Stimulated activated CD8-positive, alpha-beta memory T cell treated with anti-CD3 and anti-CD28 coated beads, Interleukin-4, amount 100 ng/mL, for 4 hours (primary cell): ENCODE measurements at regions not wholly inside any gene's neighbourhood (a gene's known extent, or its start where the extent isn't known, plus 50 kb on each side); places are given as distances from the start of the nearest gene placed in this dataset.

Experiments used
- DNase-seq, 2 donors: peaks; one replicate each; pipeline ENCODE4 v3.0.0-alpha.2; 2020; ENCODE audit warnings: low read depth in 2 of 2, low spot score in 1 of 2

DNA sequence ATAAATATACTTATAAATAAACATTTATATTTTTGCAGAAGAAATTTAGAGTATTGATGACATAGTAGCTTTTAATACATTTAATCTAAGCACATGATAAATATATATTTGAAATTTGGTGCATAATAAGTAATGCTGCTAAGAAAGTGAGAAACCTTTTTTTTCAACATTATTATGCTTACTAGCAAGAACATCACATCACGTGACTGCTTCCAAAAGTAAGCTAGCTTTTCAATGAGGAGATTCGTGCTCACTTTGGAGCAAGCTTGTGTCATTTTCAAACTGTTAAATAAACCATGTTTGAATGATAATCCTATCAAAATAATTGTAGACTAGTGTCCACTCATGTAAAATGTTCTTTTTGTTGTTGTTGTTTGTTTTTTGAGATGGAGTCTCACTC, 109.0 kb upstream of the SLC4A7 start:
- DNase-seq, result no peak

DNA sequence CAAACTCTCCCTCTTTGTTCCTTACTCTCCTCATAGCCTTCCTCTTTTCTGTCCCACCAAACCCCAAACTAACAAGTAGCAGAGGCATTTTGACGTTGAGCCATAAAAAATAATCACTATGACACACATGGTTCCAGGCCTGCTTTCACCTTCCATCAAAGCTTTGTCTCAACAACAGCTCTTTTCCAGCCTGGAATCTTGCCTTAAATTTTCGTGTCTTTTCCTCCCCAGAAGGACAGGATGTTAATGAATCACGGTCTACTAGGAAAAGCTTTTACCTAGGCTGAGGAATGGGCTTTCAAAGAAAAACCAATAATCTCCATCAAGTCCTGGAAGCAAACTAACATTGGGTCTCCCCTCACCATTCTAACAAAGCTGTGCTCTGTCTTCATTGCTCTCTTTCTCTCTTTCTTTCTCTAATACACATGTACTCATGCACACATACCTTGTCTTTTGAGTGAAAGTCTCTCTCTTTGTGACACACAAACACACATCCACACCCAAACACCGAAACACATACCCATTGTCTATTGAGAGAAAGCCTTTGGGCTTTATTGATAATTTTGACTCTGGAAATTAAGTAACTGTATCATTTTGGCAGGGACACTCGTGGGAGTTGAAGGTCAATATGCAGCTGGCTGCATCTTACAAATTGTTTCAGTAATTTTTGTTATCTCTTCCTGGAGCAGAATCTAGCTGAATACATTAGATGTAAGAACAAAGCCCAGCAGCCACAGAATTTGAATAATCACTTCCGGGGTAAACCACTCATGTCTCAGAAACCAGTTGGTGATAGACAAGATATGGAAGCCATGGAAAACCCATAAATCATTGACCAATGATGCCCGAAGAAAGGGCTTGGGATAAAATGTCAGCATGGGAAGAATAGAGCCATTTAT, 107.4 kb upstream of the SLC4A7 start:
- DNase-seq, result no peak

DNA sequence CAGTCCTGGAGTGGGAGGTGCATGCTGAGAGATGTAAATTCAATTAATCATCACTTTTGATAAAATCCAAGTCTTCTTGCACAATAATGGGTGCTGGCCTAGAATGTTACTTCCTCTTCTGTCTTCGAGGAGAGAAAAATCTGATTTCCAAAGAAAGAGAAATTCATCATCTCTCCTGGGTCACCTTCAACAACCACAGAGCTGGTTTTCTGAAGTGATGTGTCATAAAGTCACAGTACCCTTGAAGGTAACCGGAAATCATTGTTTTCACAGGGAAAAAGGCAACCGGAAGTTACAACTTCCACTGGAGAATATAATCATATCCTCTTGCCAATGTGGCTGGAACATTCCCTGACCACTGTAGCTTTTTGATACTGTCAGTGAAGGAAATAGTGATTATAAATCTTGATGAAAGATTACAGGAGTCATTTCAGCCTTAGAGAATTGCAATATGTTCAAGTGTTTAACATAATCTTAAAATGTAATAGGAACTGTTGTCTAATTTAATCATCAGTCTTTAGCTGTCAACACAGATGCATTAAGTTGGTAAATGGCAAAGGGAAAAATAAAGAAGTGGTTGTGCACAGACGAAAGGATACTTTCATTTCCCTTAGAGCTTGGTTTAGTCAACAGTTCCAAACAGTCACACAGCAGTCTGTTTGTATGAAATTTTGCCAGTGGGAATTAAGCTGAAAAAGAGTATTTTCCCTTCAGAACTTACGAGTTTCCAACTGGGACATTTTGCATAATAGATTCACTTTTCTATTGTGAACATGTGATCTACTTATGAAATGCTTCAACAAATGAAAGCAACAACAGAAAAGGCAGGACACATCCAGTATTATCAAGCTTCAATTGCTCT, 106.5 kb upstream of the SLC4A7 start:
- DNase-seq, result no peak

DNA sequence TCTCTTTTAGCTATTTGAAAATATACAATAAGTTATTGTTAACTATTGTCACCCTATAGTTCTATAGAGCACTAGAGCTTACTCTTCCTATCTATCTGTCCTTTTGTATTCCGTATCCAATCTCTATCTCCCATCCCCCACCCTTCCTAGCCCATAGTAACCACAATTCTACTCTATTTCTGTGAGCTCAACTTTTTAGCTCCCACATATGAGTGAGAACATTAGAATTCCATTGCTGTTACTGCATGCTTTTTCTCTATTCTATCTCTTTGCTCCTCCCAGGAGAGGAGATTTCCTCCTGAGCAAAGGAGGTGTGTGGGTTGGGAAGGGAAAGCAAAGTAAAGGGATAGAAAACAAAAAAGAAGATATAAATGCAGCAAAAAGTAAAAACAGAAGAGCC, 105.6 kb upstream of the SLC4A7 start:
- no peak for DNase-seq

DNA sequence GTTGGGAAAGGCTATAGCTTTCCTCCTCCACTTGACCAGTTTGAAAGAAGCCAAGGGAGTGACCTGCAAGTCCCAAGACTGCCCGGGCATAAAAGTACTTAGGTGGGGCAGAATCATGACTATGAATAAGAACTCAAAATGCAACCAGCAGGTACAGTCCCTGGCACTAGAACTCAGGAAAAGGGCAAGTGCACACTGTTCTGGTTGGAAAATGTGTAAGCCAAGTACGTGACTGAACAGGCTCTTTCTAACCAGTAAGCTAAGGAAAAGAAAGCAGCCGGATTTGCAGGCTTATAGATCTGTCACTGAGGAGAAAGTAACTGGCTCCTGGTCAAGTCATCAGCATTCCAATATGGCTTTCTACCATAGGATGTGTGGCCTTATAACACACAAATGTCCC, 101.2 kb upstream of the SLC4A7 start:
- no peak for DNase-seq

DNA sequence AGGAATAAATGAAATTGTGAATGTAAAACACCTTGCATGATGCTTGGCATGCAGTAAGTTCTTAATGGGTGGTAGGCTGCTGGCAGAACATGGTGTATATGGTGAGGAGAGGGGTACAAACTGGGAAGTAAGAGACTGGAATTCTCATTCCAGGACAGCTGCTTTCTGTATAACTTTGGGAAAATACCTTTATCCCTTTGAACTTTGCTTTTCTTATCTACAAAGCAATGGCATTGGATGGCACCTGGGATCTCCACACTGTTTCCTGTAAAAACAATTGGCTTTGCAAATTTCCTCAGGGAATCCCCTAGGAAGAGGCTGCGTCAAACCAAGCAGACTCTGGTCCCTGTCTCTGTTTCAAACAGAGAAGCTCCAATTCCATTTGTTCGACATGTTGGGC, 100.7 kb upstream of the SLC4A7 start:
- no peak for DNase-seq

DNA sequence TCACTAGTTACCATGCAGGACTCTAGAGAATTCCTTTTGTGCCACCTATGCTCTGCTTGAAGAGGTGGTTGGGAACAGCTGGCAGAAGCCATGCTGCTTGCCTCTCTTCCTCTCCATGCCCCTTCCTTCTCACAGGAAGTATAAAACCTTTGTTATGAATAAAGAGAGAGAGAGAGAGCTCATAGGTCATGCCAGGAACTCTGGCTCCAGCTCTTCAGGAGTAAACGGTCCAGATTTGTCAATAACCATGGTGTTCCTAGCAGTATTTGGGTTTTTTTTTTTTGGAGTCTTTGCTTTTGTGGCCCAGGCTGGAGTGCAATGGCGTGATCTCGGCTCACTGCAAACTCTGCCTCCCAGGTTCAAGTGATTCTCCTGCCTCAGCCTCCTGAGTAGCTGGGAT, 97.7 kb upstream of the SLC4A7 start:
- no peak for DNase-seq

DNA sequence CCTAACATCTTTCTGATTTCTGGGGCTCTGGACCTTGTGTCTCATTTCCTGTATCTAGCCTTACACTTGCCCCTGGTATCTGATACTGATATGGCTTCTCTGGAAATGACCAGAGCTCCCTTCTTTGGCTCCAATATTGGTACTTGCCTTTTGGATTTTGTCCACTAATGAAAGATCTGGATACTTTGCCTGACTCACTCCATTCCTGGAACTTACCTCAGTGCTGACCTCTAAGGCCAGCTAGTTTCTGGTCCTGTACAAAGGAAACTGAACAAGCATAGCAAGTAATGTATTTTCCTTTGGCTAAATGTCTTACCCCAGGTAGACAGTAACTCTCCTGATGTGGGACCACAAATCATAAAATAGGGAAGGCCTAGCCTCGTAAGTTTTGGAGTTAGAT, 93.8 kb upstream of the SLC4A7 start:
- DNase-seq, result no peak

DNA sequence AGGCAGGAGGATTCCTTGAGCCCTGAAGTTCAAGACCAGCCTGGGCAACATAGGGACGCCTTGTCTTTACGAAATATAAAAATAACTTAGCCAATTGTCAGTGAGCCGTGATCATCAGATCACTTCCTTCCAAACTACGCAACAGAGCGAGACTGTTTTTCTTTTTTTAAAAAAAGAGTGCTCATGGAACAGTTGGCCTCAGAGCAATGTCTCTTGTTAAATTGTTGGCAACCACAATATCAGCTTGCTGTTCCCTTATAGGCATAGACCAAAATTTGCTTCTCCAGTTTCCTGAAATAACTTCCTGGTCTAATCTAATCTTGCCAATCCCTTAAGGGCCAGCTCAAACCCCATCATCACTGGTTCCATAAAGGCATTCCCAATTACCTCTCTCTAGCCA, 93.3 kb upstream of the SLC4A7 start:
- DNase-seq, result no peak

DNA sequence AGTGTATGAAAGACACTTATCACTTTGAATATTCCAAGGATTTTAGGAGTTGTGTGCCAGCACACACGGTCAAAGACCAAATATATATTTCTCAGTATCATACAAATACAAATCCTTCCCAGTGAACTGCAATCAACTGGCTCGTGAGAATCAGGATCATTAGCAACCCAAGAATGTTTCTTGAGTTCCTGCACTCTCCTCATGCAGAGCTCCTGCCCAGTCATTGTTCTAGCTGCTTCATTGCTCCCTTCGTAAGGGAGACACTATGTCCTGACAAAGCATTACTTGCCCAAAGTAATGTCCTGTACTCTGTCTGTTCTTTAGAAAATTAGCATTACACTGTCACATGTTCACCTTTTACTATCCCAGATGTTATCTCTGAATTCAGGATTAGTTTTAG, 92.0 kb upstream of the SLC4A7 start:
- no peak for DNase-seq

DNA sequence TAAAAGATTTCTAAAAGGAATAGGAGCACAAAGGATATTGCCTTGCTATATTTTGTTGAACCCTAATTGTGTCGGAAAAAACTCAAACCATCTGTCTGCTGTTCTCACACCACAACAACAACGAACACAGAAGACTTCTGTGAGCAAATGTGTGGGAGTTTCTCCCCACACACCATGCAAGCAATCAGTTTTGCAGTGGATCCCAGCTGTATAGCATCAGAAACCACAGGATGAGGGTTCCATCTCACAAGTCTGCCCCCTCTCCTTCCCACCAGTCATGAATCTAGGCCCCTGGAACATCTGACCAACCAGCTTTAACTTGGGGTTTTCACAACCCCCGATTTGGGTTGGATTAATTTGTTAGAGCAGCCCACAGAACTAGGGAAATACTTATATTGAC, 91.3 kb upstream of the SLC4A7 start:
- DNase-seq, result no peak

DNA sequence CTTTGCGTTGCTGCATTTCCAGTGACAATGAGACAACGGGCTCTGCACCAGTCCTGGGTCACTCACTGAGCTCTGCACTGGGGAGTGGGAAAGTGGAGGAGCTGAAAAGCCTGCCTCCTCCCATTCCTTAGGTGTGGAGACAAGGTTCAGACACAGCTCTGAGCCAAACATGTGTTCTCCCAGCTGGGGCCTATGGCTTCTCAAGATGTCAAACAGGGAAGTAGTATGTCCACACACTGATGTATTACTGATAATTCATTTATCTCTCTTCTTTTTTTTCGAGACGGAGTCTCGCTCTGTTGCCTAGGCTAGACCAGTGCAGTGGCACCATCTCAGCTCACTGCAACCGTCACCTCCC, 90.2 kb upstream of the SLC4A7 start:
- DNase-seq, result no peak

DNA sequence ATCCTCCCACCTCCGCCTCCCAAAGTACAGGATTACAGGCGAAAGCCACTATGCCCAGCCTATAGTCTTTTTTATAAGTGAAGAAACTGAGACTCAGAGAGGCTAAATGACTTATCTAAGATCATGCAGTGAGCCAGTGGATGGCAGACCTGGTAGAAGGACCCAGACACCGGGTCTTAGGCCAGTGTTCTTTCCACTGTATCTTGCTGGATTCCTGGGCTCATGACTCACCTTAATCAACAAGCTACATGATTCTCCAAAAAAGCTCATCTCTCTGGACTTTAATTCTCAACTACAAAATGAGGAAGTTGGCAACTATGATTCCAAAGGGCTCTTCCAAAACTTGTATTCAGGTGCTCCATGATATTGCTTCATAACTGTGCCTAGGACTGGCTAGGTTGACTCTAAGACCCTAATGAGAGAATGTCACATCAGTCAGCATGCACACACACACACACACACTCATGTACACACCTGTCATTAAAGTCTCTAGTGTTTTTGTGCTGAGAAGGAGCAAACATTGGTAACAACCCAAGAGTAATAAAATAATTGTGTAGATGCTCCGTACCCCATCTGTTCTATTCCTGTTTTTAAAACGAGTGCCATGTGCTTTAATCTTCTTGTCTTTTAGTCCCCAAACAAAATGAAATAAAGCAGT, 89.7 kb upstream of the SLC4A7 start:
- no peak for DNase-seq

DNA sequence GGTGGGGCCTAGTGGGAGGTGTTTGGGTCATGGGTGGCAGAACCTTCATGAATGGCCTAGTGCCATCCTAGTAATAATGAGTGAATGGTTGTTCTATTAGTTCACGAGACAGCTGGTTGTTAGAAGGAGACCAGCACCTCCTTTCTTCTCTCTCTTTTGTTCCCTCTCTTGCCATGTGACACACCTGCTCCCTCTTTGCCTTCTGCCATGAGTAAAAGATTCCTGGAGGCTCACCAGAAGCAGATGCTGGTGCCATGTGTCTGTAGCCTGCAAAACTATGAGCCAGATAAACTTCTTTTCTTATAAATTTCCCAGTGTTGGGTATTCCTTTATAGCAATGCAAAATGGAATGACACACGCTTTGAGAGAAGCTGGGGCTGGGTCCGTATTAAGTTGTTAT, 89.0 kb upstream of the SLC4A7 start:
- no peak for DNase-seq

DNA sequence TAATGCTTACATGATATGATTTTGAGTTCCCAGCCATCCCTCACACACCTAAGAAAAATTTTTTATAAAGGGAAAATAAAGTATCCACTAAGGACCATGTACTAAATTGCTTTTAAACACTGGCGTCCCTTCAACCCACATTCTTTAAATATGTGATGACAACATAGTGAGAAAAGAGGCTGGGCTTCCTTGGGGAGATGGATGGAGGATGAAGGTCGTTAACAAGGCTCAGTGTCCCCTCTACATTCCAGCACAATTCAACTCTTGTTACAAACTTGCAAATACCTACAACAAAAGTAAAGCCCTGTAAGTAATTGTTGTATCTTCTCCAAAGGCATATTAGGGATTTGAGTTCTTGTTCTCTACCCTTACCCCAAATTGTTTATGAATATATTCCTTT, 87.2 kb upstream of the SLC4A7 start:
- no peak for DNase-seq

DNA sequence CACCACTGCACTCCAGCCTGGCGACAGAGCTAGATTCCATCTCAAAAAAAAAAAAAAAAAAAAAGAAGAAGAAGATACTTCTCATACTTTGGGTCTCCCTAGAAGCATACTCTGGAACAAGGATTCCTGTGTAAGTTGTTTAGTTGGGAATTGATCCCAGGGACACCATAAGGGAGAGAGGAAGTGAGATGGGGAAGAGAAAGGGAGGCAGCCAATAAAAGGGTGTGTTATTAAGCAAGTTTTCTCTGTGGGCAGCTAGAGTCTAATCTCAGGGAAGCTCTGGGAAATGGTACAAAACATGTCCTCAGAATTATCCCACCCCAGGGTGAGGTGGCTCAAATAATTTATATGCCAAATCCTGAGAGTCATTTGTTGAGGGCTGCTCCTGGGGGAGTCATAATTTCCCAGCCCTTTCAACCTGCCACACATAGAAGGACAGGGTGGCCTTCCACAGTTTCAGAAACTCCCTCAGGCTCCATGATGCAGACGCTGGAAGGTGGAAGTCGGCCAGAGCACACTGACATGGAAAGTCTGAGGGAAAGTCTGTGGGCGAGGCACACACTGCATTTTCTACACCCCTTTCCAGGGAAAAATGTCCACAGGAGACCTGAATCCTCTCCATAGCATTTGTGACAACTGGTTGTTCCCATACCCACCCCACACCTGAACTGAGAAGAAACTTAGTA, 86.4 kb upstream of the SLC4A7 start:
- no peak for DNase-seq

DNA sequence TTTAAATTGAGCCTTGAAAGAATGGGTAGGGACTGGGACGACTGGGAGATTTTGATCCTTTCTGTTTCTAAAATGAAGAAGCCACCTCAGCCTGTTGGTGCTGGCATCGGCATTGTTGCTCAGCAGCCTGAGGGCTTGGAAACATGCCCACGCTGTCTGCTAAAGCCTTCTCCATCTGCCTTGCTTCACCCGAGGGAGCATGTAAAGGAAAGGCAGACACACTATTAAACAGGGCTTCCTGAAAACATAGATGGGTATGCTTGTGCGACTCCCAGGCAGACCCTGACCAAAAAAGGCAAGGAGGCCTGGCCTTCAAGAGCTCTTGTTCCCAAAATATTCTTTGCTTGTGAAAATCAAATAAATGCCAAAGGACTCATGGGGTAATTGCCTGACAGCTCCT, 84.2 kb upstream of the SLC4A7 start:
- no peak for DNase-seq

DNA sequence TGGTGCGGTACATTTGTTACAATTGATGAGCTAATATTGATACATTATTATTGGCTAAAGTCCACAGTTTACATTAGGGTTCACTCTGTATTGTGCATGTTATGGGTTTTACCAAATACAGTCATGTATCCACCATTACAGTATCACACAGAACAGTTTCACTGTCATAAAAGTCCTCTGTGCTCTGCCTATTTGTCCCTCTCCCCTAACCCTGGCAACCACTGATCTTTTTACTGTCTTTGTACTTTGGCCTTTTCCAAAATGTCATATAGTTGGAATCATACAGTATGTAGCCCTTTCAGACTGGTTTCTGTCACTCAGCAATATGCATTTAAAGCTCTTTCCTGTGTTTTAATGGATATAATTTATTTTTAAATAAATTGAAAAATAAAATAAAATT, 83.1 kb upstream of the SLC4A7 start:
- DNase-seq, result no peak

DNA sequence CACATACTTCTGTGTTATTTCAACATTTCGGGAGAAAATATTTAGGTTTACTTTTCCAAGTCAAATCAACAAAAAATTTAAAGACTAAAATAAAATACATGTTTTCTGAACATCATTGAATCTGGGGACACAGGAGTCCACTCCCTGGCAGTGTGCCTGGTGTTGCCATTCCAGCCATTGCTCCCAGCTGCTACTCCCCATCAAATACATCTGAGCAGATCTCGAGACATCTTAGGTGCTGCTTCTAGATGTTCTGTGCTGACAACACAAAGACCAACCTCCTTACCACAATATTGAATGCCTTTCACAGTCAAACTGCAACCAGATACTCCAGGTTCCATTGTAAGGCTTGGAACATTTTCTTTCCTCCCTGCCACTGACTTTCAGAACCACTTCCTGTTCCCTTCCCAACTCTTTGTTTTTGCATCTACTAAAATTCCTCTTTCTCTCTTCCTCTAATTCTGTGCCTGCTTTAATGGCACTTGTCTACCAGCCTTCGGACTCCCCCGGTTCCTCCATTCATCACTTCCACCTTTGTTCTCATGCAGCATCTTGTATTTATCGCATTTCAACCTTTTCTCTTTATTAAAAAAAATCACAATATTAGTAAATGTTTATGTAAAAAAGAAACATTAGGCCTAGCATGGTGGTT, 81.1 kb upstream of the SLC4A7 start:
- DNase-seq, result no peak

DNA sequence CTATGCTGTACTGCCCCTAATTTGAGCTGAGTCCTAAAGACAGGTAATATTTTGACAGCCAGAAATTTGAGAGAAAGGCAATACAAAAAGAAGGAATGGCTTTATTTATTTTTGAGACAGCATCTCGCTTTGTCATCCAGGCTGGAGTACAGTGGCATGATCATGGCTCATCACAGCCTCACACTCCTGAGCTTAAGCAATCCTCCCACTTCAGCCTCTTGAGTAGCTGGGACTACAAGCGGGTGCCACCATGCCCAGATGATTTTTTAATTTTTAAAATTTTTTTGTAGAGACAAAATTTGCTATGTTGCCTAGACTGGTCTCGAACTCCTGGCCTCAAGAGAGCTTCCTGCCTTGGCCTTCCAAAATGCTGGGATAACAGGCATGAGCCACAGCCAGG, 77.4 kb upstream of the SLC4A7 start:
- no peak for DNase-seq

DNA sequence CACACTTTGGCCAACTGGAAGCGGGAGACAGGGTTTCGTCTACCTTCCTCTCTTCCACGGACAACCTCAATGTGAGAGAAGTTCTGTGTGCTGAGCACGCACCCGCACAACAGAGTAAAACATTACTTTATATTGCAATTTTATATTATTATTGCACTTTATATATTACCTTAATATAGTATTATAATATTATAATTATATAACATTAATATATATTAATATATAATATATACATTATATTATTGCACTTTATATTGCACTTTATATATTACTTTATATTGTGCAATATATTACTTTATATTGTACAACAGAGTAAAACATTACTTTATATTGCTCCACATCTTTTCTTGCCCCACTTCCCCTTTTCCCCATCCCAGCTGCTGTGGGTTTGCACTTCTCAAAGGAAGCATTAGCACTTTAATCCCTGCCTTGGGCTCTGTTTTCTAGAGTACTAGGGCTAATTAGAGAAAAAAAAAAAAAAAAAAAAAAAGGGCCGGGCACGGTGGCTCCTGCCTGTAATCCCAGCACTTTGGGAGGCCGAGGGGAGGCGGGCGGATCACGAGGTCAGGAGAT, 76.4 kb upstream of the SLC4A7 start:
- DNase-seq, result no peak
